ENCODE measurements at regions not wholly inside any gene's neighbourhood (a gene's known extent, or its start where the extent isn't known, plus 50 kb on each side); places are given as distances from the start of the nearest gene placed in this dataset.

GRCh38 chr5:19193631-19194030 lies 794.4 kb downstream of the CDH18 start:
- H2BK120ac ChIP-seq (ENCODE audit: low read depth, low read length, poor library complexity, severe bottlenecking) = no peak overlapping the region
- no peak overlapping the region for H2AFZ ChIP-seq (ENCODE audit: low read length)
- H4K8ac ChIP-seq (replicated peaks; ENCODE audit: insufficient read length, low read depth, low read length) = no peak overlapping the region
- TF ChIP-seq, protein P1, sequence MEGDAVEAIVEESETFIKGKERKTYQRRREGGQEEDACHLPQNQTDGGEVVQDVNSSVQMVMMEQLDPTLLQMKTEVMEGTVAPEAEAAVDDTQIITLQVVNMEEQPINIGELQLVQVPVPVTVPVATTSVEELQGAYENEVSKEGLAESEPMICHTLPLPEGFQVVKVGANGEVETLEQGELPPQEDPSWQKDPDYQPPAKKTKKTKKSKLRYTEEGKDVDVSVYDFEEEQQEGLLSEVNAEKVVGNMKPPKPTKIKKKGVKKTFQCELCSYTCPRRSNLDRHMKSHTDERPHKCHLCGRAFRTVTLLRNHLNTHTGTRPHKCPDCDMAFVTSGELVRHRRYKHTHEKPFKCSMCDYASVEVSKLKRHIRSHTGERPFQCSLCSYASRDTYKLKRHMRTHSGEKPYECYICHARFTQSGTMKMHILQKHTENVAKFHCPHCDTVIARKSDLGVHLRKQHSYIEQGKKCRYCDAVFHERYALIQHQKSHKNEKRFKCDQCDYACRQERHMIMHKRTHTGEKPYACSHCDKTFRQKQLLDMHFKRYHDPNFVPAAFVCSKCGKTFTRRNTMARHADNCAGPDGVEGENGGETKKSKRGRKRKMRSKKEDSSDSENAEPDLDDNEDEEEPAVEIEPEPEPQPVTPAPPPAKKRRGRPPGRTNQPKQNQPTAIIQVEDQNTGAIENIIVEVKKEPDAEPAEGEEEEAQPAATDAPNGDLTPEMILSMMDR (conservative IDR thresholded peaks at IDR 0.05) = no peak
- no peak overlapping the region for H3K27ac ChIP-seq (ENCODE audit: insufficient read length, low read depth, low read length)
- no peaks in the 10 kb centered on the region for H3K4me1 ChIP-seq (ENCODE audit: insufficient read depth, low read length)
- no peak overlapping the region for H2AK5ac ChIP-seq (ENCODE audit: insufficient read length, low read length)
- H3K27me3 ChIP-seq (ENCODE audit: insufficient read depth, low read length) = no peaks in the 10 kb centered on the region
- no peak overlapping the region for H3K18ac ChIP-seq (ENCODE audit: insufficient read length, low read depth, low read length)
- no peaks in the 10 kb centered on the region for H3K79me1 ChIP-seq (ENCODE audit: insufficient read depth, low read depth, low read length, poor library complexity, severe bottlenecking)
- H3K14ac ChIP-seq (ENCODE audit: insufficient read depth, low read length) = no peak overlapping the region
- H2BK20ac ChIP-seq (ENCODE audit: low read depth, low read length, poor library complexity, severe bottlenecking) = no peak overlapping the region
- no peak overlapping the region for H2BK12ac ChIP-seq (ENCODE audit: insufficient read length, low read depth, low read length)
- H3K4me2 ChIP-seq (ENCODE audit: insufficient read depth, insufficient read length, low read length) = no peak overlapping the region
- Mint-ChIP-seq H3K4me1 (no peaks in the 10 kb centered on the region), H3K4me3 (no peak overlapping the region), H3K9me3 (no peaks in the 10 kb centered on the region), H3K27me3 (ENCODE audit: low read depth) (no peaks in the 10 kb centered on the region), H3K36me3 (ENCODE audit: insufficient read depth in 1 of 3, low read depth in 3 of 3) (no peaks in the 10 kb centered on the region), H3K27ac (no peak overlapping the region)
- no CpG with 5 or more reads among the region's 2 CpGs for WGBS (ENCODE audit: extremely low coverage, insufficient read length, low lambda C conversion rate)
- H4K91ac ChIP-seq (ENCODE audit: insufficient read length, low read depth, low read length) = no peak overlapping the region
- H3K4ac ChIP-seq (ENCODE audit: low read depth, low read length) = no peak overlapping the region
- H3K23me2 ChIP-seq (ENCODE audit: insufficient read length, low read depth, low read length, poor library complexity, severe bottlenecking) = no peaks in the 10 kb centered on the region
- no peak overlapping the region for H3K9ac ChIP-seq (ENCODE audit: extremely low read depth, insufficient read length, low read length)
- H3K56ac ChIP-seq (ENCODE audit: insufficient read length, low read depth, low read length) = no peak overlapping the region
- H3K79me2 ChIP-seq (ENCODE audit: insufficient read depth, low read length) = no peaks in the 10 kb centered on the region
- no peak overlapping the region for H4K5ac ChIP-seq (ENCODE audit: insufficient read length, low read depth, low read length)
- H3T11ph ChIP-seq (ENCODE audit: low read length) = no peak overlapping the region
- no peak overlapping the region for H3K23ac ChIP-seq (ENCODE audit: insufficient read length, low read depth, low read length)
- no peaks in the 10 kb centered on the region for H3K9me3 ChIP-seq (ENCODE audit: control insufficient read depth, low read depth, low read length)
- H2BK15ac ChIP-seq (ENCODE audit: low read depth, low read length) = no peak overlapping the region
- no peak for DNase-seq
- H2BK5ac ChIP-seq (ENCODE audit: insufficient read length, low read length) = no peak overlapping the region
- no peaks in the 10 kb centered on the region for H4K20me1 ChIP-seq (ENCODE audit: control insufficient read depth, insufficient read depth, insufficient read length)

All from H9 (cell line).